Erythroblast (primary cell): ENCODE measurements at regions not wholly inside any gene's neighbourhood (a gene's known extent, or its start where the extent isn't known, plus 50 kb on each side); places are given as distances from the start of the nearest gene placed in this dataset.
"Not testable (repeated sequence)": the region's sequence is repeated elsewhere in the genome, so short reads cannot be mapped to it uniquely, and the experiment has no call there.

Experiments
- DNase-seq, 2 experiments: peaks; one replicate each; lab custom pipeline; 2025; lab: John Stamatoyannopoulos, UW
- GATA1 ChIP-seq: IDR thresholded peaks from 2 replicates; pipeline ENCODE4 v1.6.1; 2011; ENCODE audit warnings: low read depth, mild to moderate bottlenecking, control low read depth, low read length, moderate library complexity
- POLR2A ChIP-seq: IDR thresholded peaks from 2 replicates; pipeline ENCODE4 v1.6.1; 2011; ENCODE audit warnings: mild to moderate bottlenecking, low read length

DNA sequence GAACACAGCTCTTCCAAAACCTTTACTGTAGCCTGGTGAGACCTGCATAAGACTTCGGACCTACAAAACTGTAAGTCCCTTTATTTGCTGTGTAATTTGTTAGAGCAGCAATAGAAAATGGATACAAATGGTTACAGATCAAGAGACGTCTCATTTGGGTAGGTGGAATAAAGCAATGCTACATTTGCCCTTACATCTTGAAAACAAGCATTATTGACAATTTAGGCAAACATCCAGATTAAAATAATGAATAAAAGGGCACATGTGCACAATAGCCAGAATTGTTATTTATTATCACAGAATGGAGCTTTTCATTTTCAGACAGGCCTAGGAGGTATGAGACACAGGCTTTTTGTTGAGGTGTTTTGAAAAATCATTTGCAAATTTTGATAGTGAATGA lies 222.2 kb upstream of the CPHXL start:
- TF ChIP-seq POLR2A (no peak), GATA1 (no peak)
- DNase-seq, result no peak

DNA sequence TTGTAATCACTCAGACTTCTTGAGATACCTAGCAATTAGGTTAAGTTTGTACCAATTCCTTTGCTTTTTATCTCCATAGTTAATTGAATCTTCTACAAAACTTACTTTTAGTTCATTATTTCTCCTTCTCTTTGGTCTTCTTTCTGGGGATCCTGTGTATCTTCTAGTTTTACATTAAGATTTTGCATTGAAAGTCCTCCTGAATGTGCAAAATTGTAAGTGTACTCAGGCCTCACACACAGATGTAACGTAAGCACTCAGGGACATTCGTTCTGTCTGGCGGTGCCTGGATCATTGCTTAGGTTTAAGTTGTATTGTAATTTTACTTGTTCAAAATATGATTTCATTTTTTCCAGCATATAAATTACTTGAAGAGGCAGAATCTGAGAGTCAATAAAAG lies 222.6 kb upstream of the CPHXL start:
- TF ChIP-seq GATA1 (no peak), POLR2A (no peak)
- no peak for DNase-seq

DNA sequence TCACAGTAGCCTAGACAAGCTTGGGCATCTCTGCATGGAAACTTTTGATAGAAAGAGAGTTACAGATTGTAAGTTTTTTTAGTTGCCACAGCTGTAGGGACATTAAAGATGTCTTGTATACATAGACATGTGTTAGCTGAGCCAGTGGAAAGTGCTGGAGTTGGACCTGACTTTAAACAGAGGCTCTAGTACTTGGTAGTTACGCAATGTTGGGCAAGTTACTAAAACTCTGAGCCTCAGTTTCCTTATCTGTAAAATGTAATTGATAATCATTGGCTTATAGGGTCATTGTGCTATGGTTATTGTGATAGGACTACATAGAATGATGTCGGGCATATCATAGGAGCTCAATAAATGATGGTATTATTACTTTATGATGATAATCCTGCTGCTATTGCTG lies 225.8 kb upstream of the CPHXL start:
- TF ChIP-seq GATA1 (no peak), POLR2A (no peak)
- DNase-seq, result no peak

DNA sequence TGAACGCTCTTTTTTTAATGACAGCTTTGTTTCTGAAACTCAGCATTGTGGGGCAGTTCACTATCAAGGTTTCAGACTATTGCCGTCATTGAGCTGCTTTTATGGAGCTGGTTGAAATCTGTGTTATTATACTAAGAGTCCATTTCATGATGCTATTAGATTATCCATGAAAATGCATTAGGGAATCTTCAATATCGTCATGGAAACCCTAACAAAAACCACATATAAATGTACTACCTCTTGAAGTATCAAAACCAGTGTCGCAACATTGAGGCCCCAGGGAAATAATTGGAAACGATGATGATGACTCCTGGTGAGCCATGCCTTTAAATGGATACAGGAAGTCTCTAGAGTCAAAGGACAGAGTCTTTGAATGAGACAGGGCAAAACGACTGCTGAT lies 231.6 kb upstream of the CPHXL start:
- TF ChIP-seq GATA1 (no peak), POLR2A (no peak)
- no peak for DNase-seq

DNA sequence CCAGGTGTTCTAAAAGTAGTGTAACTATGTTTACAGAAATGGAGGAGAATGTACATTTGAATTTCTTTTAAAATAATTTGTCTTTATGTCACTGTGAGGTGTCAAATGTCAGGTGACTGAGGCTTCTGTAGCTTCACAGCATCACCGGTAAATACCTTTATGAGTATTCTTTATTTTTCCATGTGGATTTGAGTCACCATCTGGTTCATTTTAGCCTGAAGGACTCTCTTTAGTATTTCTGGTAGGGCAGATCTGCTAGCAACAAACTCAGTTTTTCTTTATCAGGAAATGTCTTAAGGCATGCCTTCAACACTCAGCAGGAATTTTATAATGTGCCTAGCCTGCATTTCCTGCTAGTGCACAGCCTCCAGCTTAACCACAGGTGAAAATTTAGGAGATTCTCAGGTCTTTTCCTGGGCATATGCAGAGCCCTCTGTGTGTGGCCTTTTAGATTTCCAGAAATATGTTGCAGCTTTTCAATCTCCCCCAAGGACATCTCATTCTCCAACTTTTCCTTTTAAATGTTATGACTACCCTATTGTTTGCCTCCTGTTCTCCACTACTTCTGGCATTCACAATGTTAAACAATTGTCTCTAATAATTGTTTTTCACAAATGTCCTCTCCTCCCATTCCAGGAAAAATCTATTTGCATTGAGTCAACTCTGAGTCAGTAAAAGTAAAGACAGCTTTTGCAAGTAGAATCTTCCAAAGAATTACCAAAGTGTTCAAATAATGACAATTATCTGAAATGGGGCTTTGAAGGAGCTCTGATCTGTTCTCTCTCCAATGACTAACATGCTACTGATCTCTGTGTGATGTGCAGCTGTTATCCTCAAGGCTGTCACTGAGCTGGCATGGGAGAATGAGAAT lies 239.4 kb upstream of the CPHXL start:
- TF ChIP-seq GATA1, result no peak
- no peak for TF ChIP-seq POLR2A
- DNase-seq, result no peak

DNA sequence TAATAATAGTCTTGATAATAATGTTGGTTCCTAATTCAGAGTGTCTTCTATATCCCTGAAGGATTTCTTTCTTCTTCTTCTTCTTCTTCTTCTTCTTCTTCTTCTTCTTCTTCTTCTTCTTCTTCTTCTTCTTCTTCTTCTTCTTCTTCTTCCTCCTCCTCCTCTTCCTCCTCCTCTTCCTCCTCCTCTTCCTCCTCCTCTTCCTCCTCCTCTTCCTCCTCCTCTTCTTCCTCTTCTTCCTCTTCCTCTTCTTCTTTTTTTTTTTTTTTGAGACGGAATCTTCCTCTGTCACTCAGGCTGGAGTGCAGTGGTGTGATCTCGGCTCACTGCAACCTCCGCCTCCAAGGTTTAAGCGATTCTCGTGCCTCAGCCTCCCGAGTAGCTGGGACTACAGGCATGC lies 242.8 kb upstream of the CPHXL start:
- DNase-seq, result not testable (repeated sequence)

DNA sequence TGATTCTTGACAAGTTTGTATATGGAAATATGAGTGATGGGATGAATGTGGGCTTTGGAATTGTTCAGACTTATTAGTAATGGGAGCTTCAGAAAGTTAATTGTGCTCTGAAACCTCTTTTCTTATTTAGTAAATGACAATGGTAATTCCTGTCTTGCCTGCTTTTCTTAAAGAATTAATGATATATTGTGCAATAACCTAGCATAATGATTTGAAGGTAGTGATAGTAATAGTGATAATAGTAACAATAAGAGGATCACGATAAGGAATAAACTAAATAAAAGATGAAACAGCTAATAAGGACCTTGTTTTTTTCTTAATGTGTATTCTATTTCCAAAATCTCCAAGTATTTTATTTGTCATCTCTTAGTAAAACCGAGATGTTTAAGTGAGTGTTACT lies 245.0 kb upstream of the CPHXL start:
- DNase-seq, result no peak
- no peak for TF ChIP-seq GATA1
- TF ChIP-seq POLR2A, result no peak

DNA sequence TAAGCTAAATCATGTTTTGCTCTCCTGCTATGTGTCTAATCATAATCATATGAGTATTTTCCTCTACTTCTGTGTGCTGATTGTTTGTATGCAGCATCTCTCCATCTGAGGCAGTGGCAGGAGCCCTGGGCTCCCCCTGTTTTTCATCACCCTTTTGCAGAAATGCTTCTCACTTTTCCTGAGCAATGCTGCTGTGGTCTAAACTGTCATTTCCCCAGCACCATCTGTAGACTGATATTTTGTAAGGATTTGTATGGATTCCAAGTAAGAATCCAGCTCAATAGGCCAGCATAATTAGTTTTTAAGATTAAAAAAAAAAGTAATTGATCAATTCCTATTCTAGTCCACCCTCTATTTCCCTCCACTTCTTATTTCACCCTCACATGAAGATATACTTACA lies 257.0 kb upstream of the CPHXL start:
- DNase-seq, result no peak
- TF ChIP-seq POLR2A, result no peak
- TF ChIP-seq GATA1, result no peak

DNA sequence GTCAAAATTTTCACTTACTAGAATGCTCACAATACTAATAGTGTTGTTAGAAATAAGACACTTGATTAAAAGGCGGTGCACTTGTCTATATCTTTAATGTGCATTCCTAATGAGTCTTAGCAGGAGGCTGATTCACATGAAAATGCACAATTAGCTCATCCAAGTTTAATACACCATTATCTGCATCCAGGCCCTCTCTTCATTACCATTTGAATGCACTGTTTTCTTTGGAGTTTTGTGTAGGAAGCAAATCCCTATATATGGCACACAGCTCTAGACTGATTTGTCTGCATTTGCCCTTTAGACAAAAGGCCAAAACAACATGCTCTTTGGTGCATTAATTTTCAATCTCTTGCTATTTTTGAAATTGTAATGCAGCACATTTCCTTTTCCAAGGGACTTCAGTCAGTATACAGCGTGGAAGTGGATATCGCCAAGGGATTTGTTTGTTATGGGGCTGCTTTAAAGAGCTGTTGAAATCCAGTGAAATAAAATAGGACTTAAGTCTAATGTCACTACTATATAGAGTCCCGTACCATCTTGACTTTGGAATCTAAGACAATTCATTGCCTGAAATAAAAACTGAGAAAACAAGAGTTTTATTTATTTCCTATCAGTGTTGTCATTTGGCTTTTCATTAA lies 257.6 kb upstream of the CPHXL start:
- TF ChIP-seq GATA1, result no peak
- TF ChIP-seq POLR2A, result no peak
- no peak for DNase-seq

DNA sequence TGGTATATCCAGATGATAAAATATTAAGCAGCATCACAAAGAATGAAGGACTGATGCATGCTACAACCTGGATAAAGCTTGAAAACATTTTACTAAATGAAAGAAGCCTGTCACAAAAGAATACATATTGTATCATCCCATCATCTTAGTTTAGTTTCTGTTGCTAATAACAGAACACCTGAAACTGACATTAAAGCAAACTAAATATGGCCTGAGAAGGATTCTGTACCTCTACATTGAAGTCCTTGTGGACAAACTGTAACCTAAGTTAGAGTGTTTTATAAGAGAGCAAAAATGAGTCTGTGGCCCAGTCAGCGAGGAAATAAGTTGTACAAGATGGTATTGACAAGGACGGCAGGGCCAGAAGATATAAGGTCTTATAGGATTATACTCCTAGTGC lies 261.0 kb upstream of the CPHXL start:
- TF ChIP-seq GATA1, result no peak
- TF ChIP-seq POLR2A, result no peak
- DNase-seq, result no peak

DNA sequence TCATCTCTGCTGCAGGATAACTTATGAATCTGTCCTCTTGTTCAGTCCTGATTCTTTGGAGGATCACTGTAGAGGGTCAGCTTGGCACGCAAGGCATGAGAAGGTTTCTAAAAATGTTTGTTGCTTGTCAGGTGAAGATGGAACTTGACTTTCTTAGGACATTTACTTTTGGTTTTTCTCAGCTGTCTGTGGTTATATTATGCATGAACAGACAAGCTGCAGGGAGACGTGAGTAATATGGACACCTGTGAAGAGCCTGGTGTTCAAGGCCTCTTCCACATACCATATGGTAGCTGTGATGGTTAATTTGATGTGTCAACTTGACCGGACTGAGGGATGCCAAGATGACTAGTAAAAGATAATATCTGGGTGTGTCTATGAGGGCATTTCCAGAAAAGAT lies 270.2 kb upstream of the CPHXL start:
- DNase-seq, result no peak
- TF ChIP-seq POLR2A, result no peak
- TF ChIP-seq GATA1, result no peak

DNA sequence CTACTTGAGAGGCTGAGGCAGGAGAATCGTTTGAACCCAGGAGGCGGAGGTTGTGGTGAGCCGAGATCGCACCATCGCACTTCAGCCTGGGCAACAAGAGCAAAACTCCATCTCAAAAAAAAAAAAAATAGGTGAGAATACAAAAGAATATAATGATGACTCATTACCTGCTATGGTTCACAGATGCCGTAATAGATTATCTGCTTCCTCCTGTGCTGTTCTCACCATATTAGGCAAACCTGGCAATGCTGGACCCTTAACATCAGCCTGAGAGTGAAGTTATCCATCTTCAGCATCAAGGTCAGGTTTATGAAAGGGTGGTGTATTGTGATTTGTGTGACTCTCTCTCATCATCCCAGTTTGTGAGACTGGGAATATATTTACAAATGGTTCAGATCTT lies 271.3 kb upstream of the CPHXL start:
- DNase-seq, result no peak
- TF ChIP-seq POLR2A (no peak), GATA1 (no peak)

DNA sequence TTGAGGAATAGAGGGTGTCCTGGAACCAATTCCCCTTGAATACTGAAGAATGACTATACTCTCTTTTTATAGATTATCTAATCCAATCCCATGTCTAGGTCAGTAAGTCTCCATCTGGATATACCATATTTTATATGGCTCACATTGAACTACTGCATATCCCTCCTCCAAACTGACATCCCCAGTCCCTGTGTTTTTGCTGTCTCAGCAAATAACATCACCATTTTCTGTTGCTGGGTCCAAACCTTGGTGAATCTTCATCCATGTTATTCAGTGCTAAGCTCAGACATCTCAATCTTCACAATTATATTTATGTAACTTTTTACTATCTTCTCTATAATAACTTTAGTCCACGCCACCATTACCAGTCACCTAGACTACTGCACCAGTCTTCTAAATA lies 269.6 kb upstream of the CNTNAP4 start:
- no peak for DNase-seq
- TF ChIP-seq GATA1 (no peak), POLR2A (no peak)

DNA sequence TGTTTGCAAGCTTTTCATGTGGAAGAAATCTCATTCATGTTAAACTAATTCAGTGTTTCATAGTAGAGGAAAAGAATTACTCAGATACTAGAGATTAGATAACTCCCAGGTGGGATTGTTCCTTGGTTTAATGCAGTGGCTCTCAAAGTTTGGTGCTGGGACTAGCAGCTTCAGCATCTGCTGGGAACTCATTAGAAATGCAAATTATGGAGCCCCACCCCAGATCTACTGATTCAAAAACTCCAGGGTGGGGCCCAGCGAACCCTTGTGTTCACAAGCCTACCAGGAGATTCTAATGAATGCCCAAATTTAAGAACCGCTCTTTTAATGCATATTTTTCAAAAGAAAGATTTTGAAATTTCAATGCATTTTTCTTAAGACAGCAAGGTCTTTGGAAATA lies 253.4 kb upstream of the CNTNAP4 start:
- DNase-seq, result no peak
- TF ChIP-seq GATA1 (no peak), POLR2A (no peak)

DNA sequence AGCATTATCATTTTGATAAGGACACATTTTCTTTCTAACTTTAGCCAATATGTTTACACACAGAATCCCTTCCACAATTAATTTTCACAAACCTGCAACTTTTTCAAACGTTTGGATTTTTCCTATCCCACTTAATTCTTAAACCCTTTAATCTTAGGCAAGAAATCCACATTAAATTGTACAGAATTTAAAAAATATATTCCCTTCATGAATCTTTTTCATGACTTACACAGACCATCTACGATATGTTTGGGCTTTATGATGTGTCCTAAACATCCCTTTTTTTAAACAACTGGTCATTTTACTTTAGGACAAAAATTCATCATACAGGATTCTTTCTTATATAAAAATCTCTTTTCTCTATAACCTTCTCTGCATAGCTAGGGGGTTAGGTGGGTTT lies 241.5 kb upstream of the CNTNAP4 start:
- no peak for TF ChIP-seq POLR2A
- no peak for TF ChIP-seq GATA1
- DNase-seq, result peak in 1 of 2 experiments; percentile 1
